ENCODE measurements at regions not wholly inside any gene's neighbourhood (a gene's known extent, or its start where the extent isn't known, plus 50 kb on each side); places are given as distances from the start of the nearest gene placed in this dataset.

DNA sequence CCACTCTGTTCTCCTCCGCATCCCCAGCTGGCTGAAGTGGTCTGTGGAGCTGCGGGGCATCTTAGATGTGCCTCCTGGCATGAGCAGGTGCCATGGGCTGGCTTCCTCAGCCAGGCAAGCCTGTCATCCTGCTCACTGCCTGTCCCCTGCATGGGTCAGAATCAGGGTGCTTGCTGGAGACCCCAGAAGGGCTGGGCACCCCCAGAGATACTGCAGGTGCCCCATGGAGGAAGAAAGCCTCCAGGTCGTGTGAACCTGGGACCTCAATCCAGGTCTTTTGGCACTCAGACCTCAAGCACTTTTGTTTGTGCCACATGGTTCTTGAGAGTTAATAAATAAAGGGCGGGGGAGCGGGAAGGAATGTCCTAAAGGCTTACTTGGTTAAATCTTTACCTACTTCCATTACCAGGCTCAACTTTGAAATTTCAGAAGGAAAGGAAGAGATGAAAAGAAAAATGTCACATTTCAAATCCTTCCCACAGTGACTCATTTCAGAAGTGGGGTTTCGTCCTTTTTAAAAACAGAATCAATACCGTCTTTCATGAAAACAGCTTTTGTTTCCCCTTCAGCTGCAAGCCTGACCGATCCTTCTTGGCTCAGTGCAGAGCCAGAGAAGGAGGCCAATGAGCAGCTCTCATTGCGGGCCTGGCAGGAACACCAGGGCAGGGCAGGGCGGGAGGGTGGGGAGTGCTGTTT, 69.9 kb downstream of the RHOB start:
- TF ChIP-seq, protein P1, sequence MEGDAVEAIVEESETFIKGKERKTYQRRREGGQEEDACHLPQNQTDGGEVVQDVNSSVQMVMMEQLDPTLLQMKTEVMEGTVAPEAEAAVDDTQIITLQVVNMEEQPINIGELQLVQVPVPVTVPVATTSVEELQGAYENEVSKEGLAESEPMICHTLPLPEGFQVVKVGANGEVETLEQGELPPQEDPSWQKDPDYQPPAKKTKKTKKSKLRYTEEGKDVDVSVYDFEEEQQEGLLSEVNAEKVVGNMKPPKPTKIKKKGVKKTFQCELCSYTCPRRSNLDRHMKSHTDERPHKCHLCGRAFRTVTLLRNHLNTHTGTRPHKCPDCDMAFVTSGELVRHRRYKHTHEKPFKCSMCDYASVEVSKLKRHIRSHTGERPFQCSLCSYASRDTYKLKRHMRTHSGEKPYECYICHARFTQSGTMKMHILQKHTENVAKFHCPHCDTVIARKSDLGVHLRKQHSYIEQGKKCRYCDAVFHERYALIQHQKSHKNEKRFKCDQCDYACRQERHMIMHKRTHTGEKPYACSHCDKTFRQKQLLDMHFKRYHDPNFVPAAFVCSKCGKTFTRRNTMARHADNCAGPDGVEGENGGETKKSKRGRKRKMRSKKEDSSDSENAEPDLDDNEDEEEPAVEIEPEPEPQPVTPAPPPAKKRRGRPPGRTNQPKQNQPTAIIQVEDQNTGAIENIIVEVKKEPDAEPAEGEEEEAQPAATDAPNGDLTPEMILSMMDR (IDR thresholded peaks at IDR 0.05), result no peak
- no peak for TF ChIP-seq POLR2A (IDR thresholded peaks at IDR 0.05)
